IPS DF 19.7 (cell line): ENCODE measurements at regions not wholly inside any gene's neighbourhood (a gene's known extent, or its start where the extent isn't known, plus 50 kb on each side); places are given as distances from the start of the nearest gene placed in this dataset.
"Not testable (repeated sequence)": the region's sequence is repeated elsewhere in the genome, so short reads cannot be mapped to it uniquely, and the experiment has no call there.

ENCODE experiments used
- DNase-seq: peaks from one replicate; pipeline ENCODE4 v3.0.0-alpha.2; 2013; ENCODE audit warnings: low read depth, low spot score

- peak; percentile 38 for DNase-seq
Observed at GRCh38 chr7:121620953-121621606, 225.0 kb upstream of the FAM3C start.

- DNase-seq, result no peak
Observed at GRCh38 chr7:121620206-121620605, 224.1 kb upstream of the FAM3C start.

GRCh38 chr7:121618182-121618581, 222.1 kb upstream of the FAM3C start:
- DNase-seq, result no peak

- DNase-seq, result no peak
Observed at GRCh38 chr7:121610243-121610642, 214.1 kb upstream of the FAM3C start.

GRCh38 chr7:121609208-121609607, 213.1 kb upstream of the FAM3C start:
- no peak for DNase-seq

- DNase-seq, result no peak
Observed at GRCh38 chr7:121608785-121609184, 212.7 kb upstream of the FAM3C start.

GRCh38 chr7:121608183-121608582, 212.1 kb upstream of the FAM3C start:
- DNase-seq, result not testable (repeated sequence)

- no peak for DNase-seq
Observed at GRCh38 chr7:121605317-121605680, 209.2 kb upstream of the FAM3C start.

- DNase-seq, result no peak
Observed at GRCh38 chr7:121604627-121605316, 208.7 kb upstream of the FAM3C start.

- no peak for DNase-seq
Observed at GRCh38 chr7:121603886-121604285, 207.8 kb upstream of the FAM3C start.

- no peak for DNase-seq
Observed at GRCh38 chr7:121599887-121600286, 203.8 kb upstream of the FAM3C start.

GRCh38 chr7:121595758-121596696, 199.9 kb upstream of the FAM3C start:
- no peak for DNase-seq

- DNase-seq, result no peak
Observed at GRCh38 chr7:121591926-121592325, 195.8 kb upstream of the FAM3C start.

- no peak for DNase-seq
Observed at GRCh38 chr7:121587435-121587834, 191.3 kb upstream of the FAM3C start.

- DNase-seq, result no peak
Observed at GRCh38 chr7:121582258-121582657, 186.2 kb upstream of the FAM3C start.

- DNase-seq, result no peak
Observed at GRCh38 chr7:121579639-121580038, 183.5 kb upstream of the FAM3C start.

GRCh38 chr7:121578669-121579068, 182.6 kb upstream of the FAM3C start:
- no peak for DNase-seq

- no peak for DNase-seq
Observed at GRCh38 chr7:121576148-121576917, 180.2 kb upstream of the FAM3C start.

- no peak for DNase-seq
Observed at GRCh38 chr7:121575194-121575765, 179.2 kb upstream of the FAM3C start.

GRCh38 chr7:121574109-121574508, 178.0 kb upstream of the FAM3C start:
- DNase-seq, result no peak

- DNase-seq, result no peak
Observed at GRCh38 chr7:121572615-121573014, 176.5 kb upstream of the FAM3C start.
